IPS DF 6.9 (cell line): ENCODE measurements at regions not wholly inside any gene's neighbourhood (a gene's known extent, or its start where the extent isn't known, plus 50 kb on each side); places are given as distances from the start of the nearest gene placed in this dataset.

Source experiments
- DNase-seq: peaks from one replicate; pipeline ENCODE4 v3.0.0-alpha.2; 2013; ENCODE audit warnings: low read depth, low spot score
- H3K27ac ChIP-seq: one replicate; pipeline ENCODE4 v1.5.1; 2013; ENCODE audit warnings: low read length, control low read depth
- H3K27me3 ChIP-seq: 2 replicates; pipeline ENCODE4 v1.6.1; 2013; ENCODE audit warnings: mild to moderate bottlenecking, low read length; ENCODE audit not compliant: control insufficient read depth, insufficient read depth
- H3K36me3 ChIP-seq: 2 replicates; pipeline ENCODE4 v1.6.1; 2013; ENCODE audit warnings: low read length; ENCODE audit not compliant: control insufficient read depth, insufficient read depth
- H3K4me1 ChIP-seq: 2 replicates; pipeline ENCODE4 v1.6.1; 2013; ENCODE audit warnings: low read length; ENCODE audit not compliant: control insufficient read depth, insufficient read depth
- H3K4me3 ChIP-seq: 2 replicates; pipeline ENCODE4 v1.5.1; 2013; ENCODE audit warnings: mild to moderate bottlenecking, low read length
- H3K9me3 ChIP-seq: 2 replicates; pipeline ENCODE4 v1.6.1; 2013; ENCODE audit warnings: low read length, inconsistent platforms; ENCODE audit not compliant: control insufficient read depth, insufficient read depth
- WGBS: extraction: QIAGEN DNeasy Blood & Tissue Kit; methylation state at CpG from one replicate; pipeline ENCODE4 v1.1.7; 2013; ENCODE audit warnings: mixed read lengths, missing lambda C conversion rate; ENCODE audit not compliant: insufficient read length, insufficient coverage; 5-methylcytosine and 5-hydroxymethylcytosine counted together

- no peaks in the 10 kb centered on the region for H3K9me3 ChIP-seq
- no peak for DNase-seq
- WGBS = no CpG with 5 or more reads among the region's 3 CpGs
- no peaks in the 10 kb centered on the region for H3K27me3 ChIP-seq
- peaks cover 3% of the 10 kb centered on the region; the same call in 1 of the 2 replicates for H3K4me1 ChIP-seq
- H3K27ac ChIP-seq = no peak overlapping the region
- no peak overlapping the region for H3K4me3 ChIP-seq
- no peaks in the 10 kb centered on the region for H3K36me3 ChIP-seq
Measured at GRCh38 chr10:121032460-121032859, 181.3 kb downstream of the WDR11 start.

- no peak for DNase-seq
- H3K4me3 ChIP-seq = no peak overlapping the region
- no CpG with 5 or more reads among the region's 3 CpGs for WGBS
- H3K4me1 ChIP-seq = peaks cover 3% of the 10 kb centered on the region; the same call in 1 of the 2 replicates
- no peaks in the 10 kb centered on the region for H3K27me3 ChIP-seq
- H3K36me3 ChIP-seq = no peaks in the 10 kb centered on the region
- no peak overlapping the region for H3K27ac ChIP-seq
- H3K9me3 ChIP-seq = no peaks in the 10 kb centered on the region
Measured at GRCh38 chr10:121033366-121033765, 182.2 kb downstream of the WDR11 start.

DNA sequence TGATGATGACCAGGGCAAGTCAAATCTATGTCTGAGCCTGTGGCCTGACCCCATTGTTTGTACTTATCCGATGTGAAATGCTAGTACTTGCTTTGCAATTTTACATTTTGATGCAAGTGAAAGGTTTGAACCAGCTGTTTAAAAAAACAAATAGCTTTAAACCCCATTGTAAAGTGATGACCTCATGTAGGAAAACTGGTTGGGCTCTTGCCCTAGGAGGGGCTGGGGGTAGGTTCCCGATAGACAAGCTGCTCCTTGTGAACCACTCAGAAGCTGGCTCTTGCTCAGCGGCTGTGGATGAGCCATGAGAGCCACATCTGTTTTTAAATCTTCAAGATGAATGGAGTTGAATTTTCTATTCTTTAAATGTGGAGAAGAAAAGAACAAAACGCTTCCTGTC is 185.3 kb downstream of the WDR11 start:
- no peak overlapping the region for H3K4me3 ChIP-seq
- no peak for DNase-seq
- H3K9me3 ChIP-seq = no peaks in the 10 kb centered on the region
- peaks cover 3% of the 10 kb centered on the region; the same call in 1 of the 2 replicates for H3K4me1 ChIP-seq
- no peak overlapping the region for H3K27ac ChIP-seq
- H3K36me3 ChIP-seq = no peaks in the 10 kb centered on the region
- no CpG with 5 or more reads among the region's 4 CpGs for WGBS
- H3K27me3 ChIP-seq = no peaks in the 10 kb centered on the region

- H3K4me1 ChIP-seq = no peaks in the 10 kb centered on the region
- H3K9me3 ChIP-seq = no peaks in the 10 kb centered on the region
- no peaks in the 10 kb centered on the region for H3K36me3 ChIP-seq
- no CpG with 5 or more reads among the region's 4 CpGs for WGBS
- no peaks in the 10 kb centered on the region for H3K27me3 ChIP-seq
- H3K4me3 ChIP-seq = no peak overlapping the region
- DNase-seq = no peak
- no peak overlapping the region for H3K27ac ChIP-seq
Measured at GRCh38 chr10:121041499-121041898, 190.3 kb downstream of the WDR11 start.

DNA sequence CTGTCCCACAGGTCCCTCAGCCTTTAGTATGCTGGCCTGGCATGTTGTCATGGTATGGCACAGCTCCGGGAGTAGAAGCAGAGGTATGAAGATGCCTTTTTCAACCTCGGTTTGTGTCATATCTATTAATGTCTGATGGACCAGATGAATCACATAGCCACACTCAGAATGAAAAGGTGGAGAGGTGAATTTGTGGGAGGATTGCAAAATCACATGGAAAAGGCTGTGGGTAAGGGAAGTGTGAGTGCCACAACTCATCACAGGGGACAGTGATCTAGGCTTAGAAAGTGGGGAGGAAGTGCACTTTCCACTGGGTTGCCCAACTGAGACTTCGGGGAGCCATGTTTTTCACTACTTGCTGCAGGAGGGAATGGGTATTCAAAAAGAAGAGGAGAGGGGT is 190.7 kb downstream of the WDR11 start:
- no peaks in the 10 kb centered on the region for H3K9me3 ChIP-seq
- DNase-seq = no peak
- H3K4me3 ChIP-seq = no peak overlapping the region
- no CpG with 5 or more reads among the region's 3 CpGs for WGBS
- no peak overlapping the region for H3K27ac ChIP-seq
- no peaks in the 10 kb centered on the region for H3K36me3 ChIP-seq
- H3K4me1 ChIP-seq = no peaks in the 10 kb centered on the region
- H3K27me3 ChIP-seq = no peaks in the 10 kb centered on the region

DNA sequence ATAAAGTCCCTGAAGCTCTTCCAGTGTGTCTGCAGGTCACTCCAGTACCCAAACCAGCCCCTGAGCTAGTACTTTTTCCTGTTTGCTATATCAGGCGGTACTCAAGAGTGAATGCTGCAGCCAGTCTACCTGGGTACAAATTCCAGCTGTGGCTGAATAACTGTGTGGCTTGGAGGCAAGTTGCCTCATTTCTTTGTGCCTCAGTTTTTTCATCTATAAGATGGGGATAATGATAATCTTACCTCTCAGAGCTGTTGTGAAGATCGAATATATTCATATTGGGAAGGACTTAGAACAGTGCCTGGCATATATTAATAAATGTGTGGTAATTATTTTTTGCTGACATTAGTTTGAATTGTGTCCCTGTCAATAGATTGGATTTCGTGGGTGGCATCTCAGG is 191.2 kb downstream of the WDR11 start:
- no CpG with 5 or more reads among the region's 3 CpGs for WGBS
- no peaks in the 10 kb centered on the region for H3K9me3 ChIP-seq
- H3K4me1 ChIP-seq = no peaks in the 10 kb centered on the region
- H3K27me3 ChIP-seq = no peaks in the 10 kb centered on the region
- H3K27ac ChIP-seq = no peak overlapping the region
- no peak for DNase-seq
- H3K4me3 ChIP-seq = no peak overlapping the region
- H3K36me3 ChIP-seq = no peaks in the 10 kb centered on the region

DNA sequence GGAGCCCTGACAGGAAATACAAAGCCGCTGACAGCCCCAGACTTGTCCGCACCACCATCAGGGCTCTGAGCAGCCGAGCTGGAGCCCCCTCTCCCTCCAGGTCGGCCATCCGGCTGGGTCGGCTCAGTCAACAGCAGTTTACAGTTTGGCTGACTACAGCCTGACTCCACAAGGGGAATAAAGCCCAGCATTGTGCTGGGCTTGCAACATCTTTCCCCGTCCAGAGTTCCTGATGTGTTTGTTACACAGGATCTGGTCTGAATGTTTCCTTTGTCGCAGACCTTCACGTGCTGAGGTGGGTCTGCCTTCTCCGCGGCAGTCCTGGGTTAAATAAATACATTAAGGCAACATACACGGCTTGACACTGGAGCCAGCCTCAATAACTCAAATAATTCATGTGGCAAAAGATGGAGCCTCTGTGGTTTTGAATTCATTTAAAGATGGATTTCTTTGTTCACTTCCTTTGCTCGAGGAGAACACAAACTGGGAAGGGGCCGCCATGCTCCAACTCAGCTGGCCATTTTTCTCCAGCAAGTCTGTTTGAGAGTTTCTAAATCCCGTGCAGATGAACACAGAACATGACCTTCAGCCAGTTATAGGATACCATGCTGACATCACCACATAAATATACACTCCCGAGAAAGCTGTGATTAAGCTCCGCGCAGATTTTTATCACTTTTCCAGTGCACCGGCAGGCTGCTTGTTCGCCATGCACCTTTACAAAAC is 192.1 kb downstream of the WDR11 start:
- no CpG with 5 or more reads among the region's 20 CpGs for WGBS
- Histone ChIP-seq H3K4me1 (no peaks in the 10 kb centered on the region), H3K27me3 (no peaks in the 10 kb centered on the region), H3K36me3 (no peaks in the 10 kb centered on the region), H3K27ac (no peak overlapping the region), H3K9me3 (no peaks in the 10 kb centered on the region), H3K4me3 (no peak overlapping the region)
- DNase-seq = no peak

DNA sequence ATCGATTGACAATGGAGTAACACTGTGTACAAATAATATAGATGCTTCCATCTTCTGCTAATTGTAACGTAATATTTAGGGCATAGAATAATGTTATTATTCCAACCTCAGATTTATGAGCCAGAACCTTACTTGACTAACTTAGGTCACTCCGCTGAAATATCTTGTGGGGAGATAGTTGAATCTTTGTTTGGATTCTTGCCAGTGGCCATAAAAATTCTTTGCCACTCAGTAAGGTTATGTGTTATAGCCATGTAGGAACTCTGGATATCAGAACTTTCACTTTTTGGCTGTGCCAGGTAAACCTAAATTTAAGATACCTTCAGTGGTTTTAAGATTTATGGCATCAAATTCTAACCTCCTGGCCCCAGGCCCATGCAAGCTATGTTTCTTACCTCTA is 197.6 kb downstream of the WDR11 start:
- H3K9me3 ChIP-seq = no peaks in the 10 kb centered on the region
- WGBS = no CpG with 5 or more reads among the region's 3 CpGs

GRCh38 chr10:121049489-121049888 is 198.3 kb downstream of the WDR11 start:
- H3K4me1 ChIP-seq = no peaks in the 10 kb centered on the region
- no peaks in the 10 kb centered on the region for H3K27me3 ChIP-seq
- no peak overlapping the region for H3K4me3 ChIP-seq
- no peak overlapping the region for H3K27ac ChIP-seq
- no CpG with 5 or more reads among the region's 2 CpGs for WGBS
- no peak for DNase-seq
- no peaks in the 10 kb centered on the region for H3K9me3 ChIP-seq
- no peaks in the 10 kb centered on the region for H3K36me3 ChIP-seq

More for the DNA sequence above, 197.6 kb downstream of the WDR11 start:
- Histone ChIP-seq H3K36me3 (no peaks in the 10 kb centered on the region), H3K27ac (no peak overlapping the region), H3K27me3 (no peaks in the 10 kb centered on the region), H3K4me1 (no peaks in the 10 kb centered on the region), H3K4me3 (no peak overlapping the region)
- no peak for DNase-seq

- H3K9me3 ChIP-seq = no peaks in the 10 kb centered on the region
- H3K4me3 ChIP-seq = no peak overlapping the region
- WGBS = no CpG with 5 or more reads among the region's 1 CpG
- H3K27ac ChIP-seq = no peak overlapping the region
- H3K36me3 ChIP-seq = no peaks in the 10 kb centered on the region
- no peak for DNase-seq
- no peaks in the 10 kb centered on the region for H3K27me3 ChIP-seq
- H3K4me1 ChIP-seq = no peaks in the 10 kb centered on the region
Measured at GRCh38 chr10:121049923-121050322, 198.8 kb downstream of the WDR11 start.

DNA sequence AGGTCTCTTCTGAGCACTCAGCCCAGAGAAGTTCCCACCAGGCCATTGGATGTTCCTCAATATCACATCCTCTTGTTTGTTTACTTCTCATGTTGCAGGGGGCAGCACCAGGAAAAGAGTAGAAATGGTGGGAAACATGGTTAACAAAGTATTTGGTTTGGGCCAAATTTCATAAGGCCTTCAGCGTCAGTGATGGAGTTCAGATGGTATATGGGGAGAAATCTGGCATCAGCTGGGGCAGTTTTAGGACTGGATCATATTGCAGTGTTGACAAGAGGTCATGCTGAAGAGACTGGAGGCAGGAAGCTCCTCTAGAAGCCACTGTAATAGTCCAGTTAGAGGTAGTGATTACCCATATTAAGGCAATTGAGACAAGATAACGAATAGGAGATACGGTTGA is 200.0 kb downstream of the WDR11 start:
- no peak overlapping the region for H3K4me3 ChIP-seq
- no peaks in the 10 kb centered on the region for H3K4me1 ChIP-seq
- no peaks in the 10 kb centered on the region for H3K9me3 ChIP-seq
- H3K27ac ChIP-seq = no peak overlapping the region
- no peak for DNase-seq
- no CpG with 5 or more reads among the region's 3 CpGs for WGBS
- no peaks in the 10 kb centered on the region for H3K27me3 ChIP-seq
- no peaks in the 10 kb centered on the region for H3K36me3 ChIP-seq
